ENCODE measurements at regions not wholly inside any gene's neighbourhood (a gene's known extent, or its start where the extent isn't known, plus 50 kb on each side); places are given as distances from the start of the nearest gene placed in this dataset.

DNA sequence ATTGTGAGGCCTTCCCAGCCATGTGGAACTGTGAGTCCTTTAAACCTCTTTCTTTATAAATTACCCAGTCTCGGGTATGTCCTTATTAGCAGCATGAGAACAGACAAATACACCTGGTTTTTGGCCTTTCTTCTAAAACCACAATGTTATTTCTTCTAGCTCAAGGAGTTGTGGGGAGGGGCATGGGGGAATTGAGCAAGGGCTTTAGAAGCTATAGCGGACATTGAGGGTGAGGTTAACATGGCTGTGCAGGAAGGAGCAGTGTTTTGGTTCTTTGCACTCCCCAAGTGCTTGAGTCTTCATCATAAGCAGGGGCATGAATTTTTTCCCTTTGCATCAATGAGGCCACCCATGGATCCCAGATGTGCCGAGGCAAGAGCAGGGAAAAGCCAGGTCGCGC lies 86.8 kb downstream of the SPRING1 start:
- DNase-seq (ENCODE audit: low read depth in 2 of 2), result no peak

DNA sequence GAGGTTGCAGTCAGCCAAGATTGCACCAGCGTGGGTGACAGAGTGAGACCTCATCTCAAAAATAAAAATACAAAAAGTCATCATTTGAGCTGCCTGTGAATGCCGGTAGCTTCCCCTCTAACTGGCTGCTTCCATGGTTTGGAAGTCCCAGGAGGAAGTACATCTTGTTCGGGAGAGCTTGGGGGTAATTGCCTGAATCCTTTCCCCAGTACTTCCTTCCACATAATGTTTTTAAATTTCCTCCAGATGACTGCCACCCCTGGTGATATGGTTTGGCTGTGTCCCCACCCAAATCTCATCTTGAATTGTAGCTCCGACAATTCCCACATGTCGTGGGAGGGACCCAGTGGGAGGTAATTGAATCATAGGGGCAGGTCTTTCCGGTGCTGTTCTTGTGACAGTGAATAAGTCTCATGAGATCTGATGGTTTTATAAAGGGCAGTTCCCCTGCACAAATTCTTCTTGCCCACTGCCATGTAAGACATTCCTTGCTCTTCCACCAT lies 87.2 kb downstream of the SPRING1 start:
- no peak for DNase-seq (ENCODE audit: low read depth in 2 of 2)

DNA sequence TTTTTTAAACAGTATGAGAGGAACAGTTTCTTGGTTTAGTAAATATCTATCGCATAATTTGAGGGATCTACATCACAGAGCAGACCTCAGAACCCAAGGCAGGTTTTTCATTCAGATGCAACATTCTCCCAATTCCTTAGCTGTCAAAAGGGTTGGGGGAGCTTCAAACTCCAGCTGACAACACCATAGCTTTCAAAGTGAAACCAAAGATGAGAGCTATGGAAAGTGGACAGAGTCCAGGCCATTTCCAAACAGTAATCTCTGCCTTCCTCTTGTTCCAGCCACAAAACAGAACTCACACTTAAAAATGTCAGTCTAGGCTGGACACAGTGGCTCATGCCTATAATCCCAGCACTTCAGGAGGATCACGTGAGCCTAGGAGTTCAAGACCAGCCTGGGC lies 87.8 kb downstream of the SPRING1 start:
- no peak for DNase-seq (ENCODE audit: low read depth in 2 of 2)

GRCh38 chr12:116647813-116648212 lies 88.6 kb downstream of the MAP1LC3B2 start:
- no peak for DNase-seq (ENCODE audit: low read depth in 2 of 2)

DNA sequence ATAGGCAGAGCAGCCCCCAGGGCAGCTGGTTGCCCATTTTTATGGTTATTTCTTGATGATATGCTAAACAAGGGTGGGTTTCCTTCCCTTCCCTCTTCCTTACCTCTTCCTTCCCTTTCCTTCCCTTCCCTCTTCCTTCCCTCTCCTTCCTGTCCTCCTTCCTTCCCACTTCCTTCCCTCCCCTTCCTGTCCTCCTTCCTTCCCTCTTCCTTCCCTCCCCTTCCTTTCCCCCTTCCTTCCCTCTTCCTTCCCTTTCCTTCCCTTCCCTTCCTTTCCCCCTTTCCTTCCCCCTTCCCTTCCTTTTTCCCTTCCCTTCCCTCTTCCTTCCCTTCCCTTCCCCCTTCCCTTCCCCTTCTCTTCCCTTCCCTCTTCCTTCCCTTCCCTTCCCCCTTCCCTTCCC lies 87.7 kb downstream of the MAP1LC3B2 start:
- DNase-seq (ENCODE audit: low read depth in 2 of 2), result no peak

GRCh38 chr12:116644806-116645205 lies 85.6 kb downstream of the MAP1LC3B2 start:
- no peak for DNase-seq (ENCODE audit: low read depth in 2 of 2)

- DNase-seq (ENCODE audit: low read depth in 2 of 2), result no peak
These were observed 83.5 kb downstream of the MAP1LC3B2 start for GRCh38 chr12:116642683-116643082.

DNA sequence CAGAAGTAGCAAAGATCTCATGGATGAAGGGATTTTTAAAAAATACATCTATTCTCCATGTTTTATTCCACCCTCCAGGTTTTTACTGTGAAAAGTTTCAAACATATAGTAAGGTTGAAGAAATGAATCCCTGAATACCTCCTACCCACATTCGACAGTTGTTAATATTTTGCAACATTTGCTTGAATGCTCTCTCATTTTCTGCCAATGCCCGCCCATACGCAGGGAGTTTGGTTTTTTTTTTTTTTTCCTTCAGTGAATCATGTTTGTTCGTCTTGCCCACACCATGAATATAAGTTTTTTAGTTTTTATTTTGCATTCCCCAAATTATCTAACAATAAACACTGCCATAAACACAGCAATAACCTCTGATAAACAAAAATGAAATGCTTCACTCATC lies 82.9 kb downstream of the MAP1LC3B2 start:
- no peak for DNase-seq (ENCODE audit: low read depth in 2 of 2)

DNA sequence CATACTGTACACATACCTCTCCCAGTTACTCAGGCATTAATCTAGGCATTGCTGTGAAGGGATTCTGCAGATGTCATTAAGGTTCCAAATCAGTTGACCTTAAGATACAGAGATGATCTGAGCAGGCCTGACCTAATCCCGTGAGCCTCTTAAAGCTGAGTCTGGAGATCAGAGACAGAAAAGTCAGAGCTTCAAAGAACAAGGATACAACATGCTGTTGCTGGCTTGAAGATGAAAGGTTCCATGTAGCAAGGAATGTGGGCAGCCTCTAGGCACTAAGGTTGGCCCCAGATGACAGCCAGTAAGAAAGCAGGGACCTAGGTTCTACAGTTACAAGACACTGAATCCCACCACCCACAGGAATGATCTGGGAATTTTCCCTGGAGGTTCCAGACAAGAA lies 81.1 kb downstream of the MAP1LC3B2 start:
- no peak for DNase-seq (ENCODE audit: low read depth in 2 of 2)

DNA sequence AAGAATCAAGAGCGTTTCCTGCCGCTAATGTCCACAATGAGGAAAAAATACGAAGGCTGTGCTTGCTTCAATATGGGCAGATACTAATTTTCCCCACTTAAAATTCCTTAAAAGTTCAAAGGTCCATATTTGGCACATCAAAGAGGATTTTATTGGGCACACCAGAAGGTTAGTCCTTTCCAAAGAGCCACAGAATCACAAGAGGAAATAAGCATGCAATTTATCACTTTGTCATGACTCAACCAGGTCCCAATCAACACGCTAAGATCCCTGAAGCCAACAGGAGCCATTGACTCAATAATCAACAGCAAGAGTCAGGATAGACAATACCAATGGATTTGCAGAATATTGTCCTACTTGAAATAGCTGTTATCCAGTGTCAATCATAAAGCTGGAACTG lies 80.6 kb downstream of the MAP1LC3B2 start:
- DNase-seq (ENCODE audit: low read depth in 2 of 2), result no peak

DNA sequence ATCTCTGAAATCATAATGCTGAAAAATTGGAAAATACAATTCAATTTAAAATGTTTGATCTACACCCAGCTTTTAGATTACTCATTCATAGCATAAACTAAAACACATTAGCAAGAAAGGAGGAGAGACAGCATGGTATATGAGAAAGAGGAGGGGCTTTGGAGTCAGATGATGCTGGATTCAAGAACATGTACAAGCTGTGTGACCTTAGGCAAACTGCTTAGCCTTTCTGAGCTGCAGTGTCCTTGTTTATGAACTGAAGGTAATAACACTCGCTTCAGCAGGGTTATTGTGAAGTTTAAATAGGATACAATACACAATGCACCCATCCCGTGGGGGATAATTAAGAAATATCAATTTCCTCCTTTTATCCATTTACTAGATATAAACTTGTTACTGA lies 79.2 kb downstream of the MAP1LC3B2 start:
- no peak for DNase-seq (ENCODE audit: low read depth in 2 of 2)

- DNase-seq (ENCODE audit: low read depth in 2 of 2), result no peak
These were observed 78.5 kb downstream of the MAP1LC3B2 start for GRCh38 chr12:116637589-116638150.

GRCh38 chr12:116636608-116637519 lies 77.7 kb downstream of the MAP1LC3B2 start:
- DNase-seq (ENCODE audit: low read depth in 2 of 2), result no peak

DNA sequence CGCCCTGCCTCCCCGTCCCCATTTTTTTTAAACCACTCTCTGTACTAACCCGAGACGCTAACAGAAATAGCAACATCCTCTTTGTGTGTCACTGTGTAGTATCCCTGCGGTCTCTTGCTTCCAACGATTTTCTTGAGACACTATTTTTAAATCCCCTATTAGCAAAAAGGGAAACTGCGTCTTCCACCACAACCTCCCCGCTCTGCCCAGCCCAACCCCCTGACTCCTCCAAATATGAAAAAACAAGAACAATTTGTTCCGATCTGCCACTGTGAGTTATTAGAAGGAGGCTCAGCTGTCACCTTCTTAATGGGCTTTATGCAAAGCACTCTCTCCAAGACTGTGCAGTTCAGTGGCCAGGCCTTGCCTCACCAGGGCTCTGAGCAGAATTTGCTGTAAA lies 76.3 kb downstream of the MAP1LC3B2 start:
- no peak for DNase-seq (ENCODE audit: low read depth in 2 of 2)

- DNase-seq (ENCODE audit: low read depth in 2 of 2), result no peak
These were observed 74.3 kb downstream of the MAP1LC3B2 start for GRCh38 chr12:116633476-116633875.

GRCh38 chr12:116631619-116632018 lies 72.4 kb downstream of the MAP1LC3B2 start:
- DNase-seq (ENCODE audit: low read depth in 2 of 2), result no peak

- DNase-seq (ENCODE audit: low read depth in 2 of 2), result no peak
These were observed 71.6 kb downstream of the MAP1LC3B2 start for GRCh38 chr12:116630762-116631161.

- DNase-seq (ENCODE audit: low read depth in 2 of 2), result no peak
These were observed 70.3 kb downstream of the MAP1LC3B2 start for GRCh38 chr12:116629480-116629879.

GRCh38 chr12:116628989-116629388 lies 69.8 kb downstream of the MAP1LC3B2 start:
- DNase-seq (ENCODE audit: low read depth in 2 of 2), result no peak

DNA sequence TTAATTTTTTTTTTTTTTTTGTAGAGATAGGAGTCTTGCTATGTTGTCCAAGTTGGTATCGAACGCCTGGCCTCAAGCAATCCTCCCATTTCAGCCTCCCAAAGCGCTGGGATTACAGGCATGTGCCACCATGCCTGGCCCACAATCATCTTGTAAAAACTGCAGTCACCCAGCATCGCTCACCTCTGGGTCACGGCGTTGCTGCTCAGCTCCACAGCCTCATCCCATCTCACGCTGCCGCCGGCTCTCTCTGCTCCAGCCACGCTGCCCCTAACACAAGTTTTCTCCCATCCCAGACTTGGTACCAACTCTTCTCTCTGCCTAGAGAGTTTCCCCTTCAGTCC lies 69.2 kb downstream of the MAP1LC3B2 start:
- DNase-seq (ENCODE audit: low read depth in 2 of 2), result no peak
